HG02759 (cell line): ENCODE measurements at regions not wholly inside any gene's neighbourhood (a gene's known extent, or its start where the extent isn't known, plus 50 kb on each side); places are given as distances from the start of the nearest gene placed in this dataset.
A peak's percentile ranks its signal among the peaks of the same experiment; 100 is the strongest.
"Not testable (repeated sequence)": the region's sequence is repeated elsewhere in the genome, so short reads cannot be mapped to it uniquely, and the experiment has no call there.

ENCODE experiments used
- ATAC-seq: cut with Tn5 transposase; IDR thresholded peaks from one replicate; pipeline ENCODE4 v1.9.1; 2021; ENCODE audit warnings: mild to moderate bottlenecking, moderate library complexity; ENCODE audit not compliant: unreplicated experiment

DNA sequence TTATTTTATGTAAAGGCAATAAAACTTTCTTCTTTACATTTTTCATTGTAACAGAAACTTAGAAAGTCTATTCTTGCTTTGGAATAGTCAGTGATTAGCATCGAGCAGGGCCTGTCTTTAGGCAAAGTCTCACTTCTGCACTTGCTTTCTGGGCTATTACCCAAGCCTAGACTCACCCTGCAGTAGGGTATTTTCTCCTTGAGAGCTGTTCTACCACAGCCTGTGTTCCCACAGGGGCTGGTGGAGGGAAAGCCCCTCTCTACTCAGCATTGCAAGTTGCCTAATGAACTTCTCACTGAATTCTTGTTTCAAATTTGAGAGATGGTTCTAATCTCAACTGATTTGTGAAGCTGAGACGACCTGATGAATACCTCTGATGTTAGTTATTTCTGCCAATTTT is 111.7 kb upstream of the KLHL14 start:
- ATAC-seq: peak; percentile 96

DNA sequence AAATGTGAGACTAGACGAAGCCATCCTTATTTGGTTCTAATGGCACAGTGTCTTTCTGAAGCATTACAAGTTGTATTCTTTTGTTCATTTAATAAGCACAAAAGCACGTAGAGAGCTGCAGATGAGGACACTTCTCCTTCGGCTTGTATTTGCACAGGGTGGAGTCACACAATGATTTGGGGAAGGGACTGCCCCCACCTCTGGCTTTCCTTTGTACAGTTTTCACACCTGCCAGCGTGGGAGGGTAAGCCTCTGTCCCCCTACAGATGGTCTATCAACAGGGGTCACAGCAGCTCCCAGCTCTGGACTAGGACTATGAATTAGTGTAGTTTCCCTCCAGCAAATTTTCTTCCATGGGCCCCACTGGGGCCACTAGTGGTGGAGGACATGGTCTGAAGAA is 108.2 kb upstream of the KLHL14 start:
- ATAC-seq: no peak

DNA sequence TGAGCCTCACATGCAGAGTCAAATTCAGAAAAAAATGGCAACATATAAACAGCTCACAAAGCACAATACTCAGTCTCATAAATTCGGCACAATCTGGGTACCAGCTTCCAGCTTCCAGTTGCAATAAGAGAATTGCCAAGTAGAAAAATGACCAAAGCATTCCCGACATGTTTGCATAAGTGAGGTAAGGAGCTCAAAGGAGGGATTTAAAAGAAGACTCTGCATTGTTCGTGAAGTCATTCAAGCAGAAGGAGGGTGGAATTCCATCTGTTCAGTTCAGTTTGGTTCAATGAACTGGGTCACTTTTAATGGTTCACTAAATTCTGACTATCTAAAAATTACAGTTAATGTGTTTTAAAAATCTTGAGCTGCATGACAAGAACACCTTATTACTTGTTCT is 106.7 kb upstream of the KLHL14 start:
- no peak for ATAC-seq

DNA sequence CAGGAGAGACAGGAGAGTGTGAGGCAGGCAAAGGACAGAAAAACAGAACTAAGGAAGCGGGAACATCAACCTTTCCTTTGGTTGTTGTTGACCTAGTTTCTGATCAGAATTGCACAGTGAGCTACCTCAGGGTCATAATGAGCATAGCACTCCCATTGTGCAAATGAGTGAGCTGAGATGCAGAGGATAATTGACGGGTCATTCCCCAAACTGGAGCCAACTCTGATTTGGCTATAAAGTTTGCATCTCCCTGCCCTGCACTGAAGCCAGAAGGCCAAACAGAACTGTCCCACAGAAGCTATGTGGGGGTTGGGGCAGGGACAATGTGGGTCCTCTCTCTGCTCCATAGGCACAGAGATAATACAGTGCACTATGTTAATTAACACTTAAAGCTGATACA is 105.6 kb upstream of the KLHL14 start:
- ATAC-seq: no peak

DNA sequence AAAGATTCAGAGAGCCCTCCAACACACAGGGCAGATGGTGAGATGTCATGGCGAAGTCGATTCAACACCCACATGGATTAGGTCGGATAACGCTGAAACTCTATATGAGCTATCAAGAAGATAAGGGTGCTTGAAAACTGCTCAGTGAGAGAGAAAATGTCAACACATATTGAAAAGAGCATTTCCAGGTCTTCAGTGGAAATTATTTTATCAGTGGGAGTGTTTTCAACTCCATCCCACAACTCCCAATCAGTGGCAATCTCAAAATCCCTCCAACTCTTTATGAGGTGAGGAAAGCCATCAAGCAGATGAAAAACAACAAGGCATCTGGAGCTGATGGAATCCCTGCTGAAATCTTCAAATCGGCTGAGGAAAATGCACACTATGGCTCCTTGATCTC is 104.5 kb upstream of the KLHL14 start:
- ATAC-seq: no peak

DNA sequence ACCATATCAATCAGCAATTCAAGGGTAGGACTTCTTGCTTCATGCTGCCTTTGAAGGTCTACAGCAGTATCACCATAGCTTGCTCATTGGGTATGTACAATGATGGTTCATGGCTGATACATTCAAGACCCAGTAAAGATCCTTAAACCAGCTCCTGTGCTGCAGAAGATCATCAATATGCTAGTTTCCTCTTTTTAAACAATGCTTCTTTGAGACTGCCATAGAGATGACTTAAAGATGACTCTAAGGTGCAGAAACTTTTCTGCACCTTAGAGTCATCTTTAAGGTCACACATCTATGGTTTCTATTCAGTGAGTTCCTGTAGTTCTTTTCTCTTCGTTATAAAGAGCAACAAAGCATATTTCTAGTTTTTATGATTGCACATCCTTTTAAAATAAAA is 102.8 kb upstream of the KLHL14 start:
- no peak for ATAC-seq

DNA sequence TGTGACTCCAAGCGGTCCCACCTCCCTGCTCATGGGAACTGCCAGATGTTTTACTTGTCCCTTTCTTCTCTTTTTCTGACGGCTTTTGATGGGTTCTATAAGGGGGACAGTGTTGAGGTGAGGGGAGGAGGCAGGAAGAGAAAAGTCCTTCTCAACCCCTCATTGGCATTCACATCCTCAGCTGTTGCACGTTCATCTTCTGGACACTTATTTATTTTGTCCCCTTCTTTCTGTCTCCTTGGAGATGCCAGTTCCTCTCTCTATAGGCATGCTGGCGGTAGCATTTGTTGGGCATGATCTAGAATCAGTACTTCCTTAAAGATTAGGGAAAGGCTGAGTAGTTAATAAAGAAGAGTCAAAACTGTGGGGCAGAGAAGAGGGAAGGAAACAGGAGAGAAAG is 99.0 kb upstream of the KLHL14 start:
- no peak for ATAC-seq

DNA sequence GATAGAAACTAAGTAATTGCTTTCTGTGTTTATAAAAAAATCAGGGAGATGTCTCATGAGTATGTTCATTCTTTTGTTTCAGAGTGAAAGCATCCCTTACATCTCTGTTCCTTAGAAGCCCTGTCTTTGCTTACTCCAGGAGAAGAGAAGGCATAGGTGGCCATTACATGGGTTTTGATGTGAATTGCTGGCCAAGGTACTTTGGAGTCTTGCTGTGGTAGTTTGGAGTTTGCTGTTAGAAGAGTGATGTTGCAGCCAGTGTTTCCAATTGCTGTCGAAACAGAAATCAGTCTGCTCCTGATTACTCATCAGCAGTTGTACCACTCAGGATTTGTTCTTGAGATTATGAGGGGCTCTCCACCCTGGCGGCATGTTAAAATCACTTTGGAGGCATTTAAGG is 97.8 kb upstream of the KLHL14 start:
- ATAC-seq: no peak

DNA sequence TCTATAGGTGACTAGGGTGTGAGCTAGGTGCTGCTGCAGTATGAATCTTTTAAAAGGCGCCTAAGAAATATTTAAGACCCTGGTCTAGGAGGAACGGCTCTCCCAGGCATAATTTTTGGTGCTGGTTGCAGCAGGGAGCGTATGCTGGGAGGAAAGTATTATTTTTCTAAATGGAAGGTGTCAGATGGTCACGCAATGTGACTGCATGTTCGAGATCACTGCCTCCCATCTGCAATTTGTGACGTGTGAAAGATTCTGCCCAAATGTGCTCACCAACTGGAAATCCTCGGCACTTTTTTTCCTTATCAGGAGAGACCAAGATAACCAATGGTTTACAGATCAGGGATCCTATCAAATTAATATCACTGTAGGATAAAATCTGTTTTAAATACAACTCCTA is 95.6 kb upstream of the KLHL14 start:
- no peak for ATAC-seq

DNA sequence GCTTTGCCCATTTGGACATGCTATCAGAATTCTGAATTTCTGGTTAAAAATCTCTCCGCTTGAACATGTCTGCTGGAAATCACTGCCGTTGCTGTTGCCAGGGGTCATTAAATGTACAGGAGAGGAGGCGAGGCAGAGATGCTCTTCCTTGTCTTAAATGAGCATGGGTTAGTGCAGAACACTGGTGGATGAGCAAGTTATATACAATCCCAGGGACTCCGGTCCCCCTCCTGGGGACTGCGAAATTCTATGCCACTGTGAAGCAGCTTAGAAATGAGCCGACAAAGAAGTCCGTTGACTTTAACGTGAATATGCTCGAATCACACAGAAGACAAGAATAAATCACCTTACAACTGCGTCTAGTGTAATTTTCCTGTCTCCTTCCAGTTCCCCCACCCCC is 95.1 kb upstream of the KLHL14 start:
- ATAC-seq: no peak

DNA sequence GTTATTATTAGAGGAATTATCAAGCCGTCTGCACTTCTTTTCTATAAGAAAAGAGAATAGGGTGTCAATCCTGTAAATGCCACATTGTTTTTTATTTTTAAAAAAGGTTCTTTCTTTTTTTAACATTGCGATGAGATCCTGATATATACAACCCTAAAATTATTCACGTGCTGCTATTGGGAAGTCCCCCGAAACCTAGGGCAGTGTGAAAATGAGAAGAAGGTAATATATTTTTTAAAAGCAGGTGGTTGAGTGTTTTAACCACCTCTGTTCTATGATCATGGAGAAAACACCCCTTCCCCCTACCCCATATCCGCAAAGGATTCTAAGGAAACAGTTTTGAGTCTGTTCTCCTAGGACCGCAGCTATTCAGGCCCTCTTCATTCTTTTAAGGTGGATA is 94.5 kb upstream of the KLHL14 start:
- no peak for ATAC-seq

DNA sequence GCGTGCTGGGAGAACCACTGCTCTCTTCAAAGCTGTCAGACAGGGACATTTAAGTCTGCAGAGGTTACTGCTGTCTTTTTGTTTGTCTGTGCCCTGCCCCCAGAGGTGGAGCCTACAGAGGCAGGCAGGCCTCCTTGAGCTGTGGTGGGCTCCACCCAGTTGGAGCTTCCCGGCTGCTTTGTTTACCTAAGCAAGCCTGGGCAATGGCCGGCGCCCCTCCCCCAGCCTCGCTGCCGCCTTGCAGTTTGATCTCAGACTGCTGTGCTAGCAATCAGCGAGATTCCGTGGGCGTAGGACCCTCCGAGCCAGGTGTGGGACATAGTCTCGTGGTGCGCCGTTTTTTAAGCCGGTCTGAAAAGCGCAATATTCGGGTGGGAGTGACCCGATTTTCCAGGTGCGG is 89.2 kb upstream of the KLHL14 start:
- ATAC-seq: not testable (repeated sequence)

DNA sequence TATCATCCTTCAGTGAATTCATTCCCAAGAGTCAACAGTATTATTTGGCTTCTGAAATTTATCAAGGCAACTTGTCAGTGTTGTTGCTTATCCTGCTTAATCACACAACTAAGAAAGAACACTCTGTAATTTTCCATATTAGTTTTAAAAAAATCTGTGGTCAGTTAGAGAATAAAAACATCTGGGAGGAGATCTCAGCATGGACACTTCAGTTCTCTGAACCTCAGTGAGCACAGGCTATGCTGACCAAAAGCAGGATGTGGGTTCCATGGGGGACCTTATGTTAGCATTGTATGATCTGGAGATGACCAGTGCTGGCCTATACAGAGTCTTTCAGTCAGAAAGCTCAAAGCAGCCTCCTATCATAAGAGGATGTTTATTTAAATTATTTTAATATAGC is 79.1 kb upstream of the KLHL14 start:
- ATAC-seq: no peak

DNA sequence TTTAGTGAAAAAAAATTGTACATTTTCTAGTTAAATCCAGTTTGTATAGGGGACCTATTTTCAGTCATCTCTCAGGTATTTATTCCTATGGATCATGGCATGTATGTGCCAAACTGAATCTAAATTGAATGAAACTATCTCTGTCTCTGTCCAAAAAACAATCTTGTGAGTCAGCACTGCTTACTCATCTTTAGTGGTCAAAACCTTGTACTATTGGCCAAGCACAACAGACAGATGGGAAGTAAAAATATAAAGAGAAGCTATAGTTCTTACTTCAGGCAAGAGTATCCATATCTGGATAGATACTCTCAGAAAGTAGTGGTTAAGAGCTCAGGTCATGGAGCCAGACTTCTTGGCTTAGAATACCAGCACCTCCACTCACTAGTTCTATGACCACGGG is 76.0 kb upstream of the KLHL14 start:
- ATAC-seq: no peak

DNA sequence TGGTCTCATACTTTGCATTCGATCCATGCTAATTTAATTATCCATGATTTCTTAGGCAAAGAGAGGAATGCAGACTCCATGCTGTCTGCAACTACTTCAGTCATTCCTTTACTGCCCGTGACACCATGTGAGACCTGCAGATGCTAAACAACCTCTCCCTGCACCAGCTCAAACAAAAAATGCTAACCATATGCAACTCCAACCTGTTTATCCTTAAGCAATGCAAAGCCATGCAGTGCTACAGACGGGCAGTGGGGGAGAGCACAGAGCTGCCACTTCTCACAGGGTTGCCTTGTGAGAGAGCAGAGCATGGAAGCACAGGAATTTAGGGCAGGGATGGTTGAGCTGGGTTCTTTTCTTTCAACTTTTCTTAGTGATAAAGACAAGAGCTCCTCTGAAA is 74.9 kb upstream of the KLHL14 start:
- no peak for ATAC-seq

DNA sequence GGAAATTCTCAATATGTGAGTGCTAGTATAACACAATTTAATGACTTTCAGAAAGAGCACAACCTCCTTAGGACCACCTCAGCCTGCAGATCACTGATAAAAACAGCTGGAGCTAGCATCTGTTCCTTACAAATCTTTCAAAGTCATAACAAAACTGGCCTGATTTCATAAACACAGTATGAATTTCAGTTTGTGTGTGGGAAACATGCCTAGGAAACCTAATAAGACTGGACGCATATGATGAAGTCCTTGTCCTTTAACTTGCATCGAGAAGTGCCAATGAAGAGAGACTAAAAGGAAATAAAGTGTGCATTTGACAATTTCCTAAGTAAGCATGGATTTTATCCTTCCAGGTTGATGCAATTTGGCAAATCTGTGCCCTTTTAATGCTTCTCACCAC is 74.1 kb upstream of the KLHL14 start:
- ATAC-seq: no peak

DNA sequence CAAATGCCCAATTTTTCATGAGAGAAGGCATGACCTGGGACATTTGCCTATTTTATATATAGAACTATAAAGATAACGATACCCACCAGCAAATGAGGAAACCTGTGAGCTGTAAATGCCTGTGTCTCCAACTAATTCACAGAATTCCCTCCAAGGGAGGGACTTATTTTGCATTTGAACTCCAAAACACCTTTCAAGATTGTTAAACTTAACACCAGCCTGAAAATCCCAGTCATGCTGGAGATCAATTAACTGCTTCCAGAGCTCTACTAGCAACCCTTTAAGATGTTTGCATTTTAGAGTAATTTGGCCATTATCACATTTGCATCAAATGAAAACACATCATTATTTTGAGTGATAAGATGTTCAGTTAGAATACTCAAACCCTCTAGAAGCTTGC is 68.1 kb upstream of the KLHL14 start:
- ATAC-seq: no peak

DNA sequence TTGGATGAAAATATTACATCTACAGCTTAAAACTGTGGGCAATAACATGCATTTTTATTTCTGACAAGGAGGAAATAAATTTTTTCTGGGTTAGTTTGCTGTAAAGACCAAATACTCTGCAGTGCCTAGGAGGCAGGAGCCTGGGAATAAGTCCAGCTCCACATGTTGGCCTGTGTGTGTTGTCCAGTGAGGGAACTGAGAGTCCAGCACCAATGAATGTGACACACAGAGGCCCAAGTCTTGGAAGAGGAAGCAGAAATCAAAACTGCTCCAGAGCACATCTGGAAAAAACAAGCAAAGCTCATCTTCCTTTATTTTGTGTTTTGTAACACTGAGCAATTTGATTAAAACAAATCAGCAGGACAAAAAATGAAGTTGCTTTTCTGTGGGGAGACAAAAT is 63.1 kb upstream of the KLHL14 start:
- ATAC-seq: no peak

DNA sequence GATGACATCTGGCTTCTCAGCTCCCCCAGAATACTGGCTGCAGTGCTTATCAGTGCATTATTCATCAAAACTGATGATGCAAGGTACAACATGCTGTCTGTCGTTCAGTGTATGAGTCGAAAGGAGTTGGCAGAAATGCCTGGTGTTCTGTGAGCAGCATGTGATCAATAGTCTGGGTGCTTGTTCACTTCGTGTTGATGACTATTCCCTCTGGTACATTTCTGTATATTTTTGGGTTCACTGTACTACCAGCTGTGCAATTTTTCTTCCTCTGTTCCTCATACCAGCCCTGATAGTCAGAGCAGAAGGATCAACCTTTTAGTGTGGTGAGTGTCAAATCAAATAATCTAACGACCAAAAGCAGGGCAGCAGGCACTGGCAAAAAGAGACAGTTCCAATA is 59.0 kb upstream of the KLHL14 start:
- ATAC-seq: no peak

DNA sequence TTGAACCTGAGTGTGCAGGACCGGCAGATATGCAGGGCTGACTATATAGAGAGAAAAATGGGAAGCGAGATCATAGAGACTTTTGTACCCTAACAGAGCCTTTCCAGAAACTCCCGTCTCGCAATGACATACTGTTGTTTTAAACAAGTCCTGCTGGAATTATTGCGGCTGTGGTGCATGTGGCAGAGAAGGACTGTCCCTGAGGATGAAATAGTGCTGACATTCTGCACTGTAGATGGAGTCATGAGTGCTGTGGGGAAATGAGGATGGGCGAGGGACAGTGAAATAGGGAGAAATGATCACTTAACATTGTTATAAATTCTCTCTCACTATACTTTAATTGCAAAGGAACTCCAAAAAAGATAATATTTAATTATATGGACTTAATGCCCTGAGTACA is 50.4 kb upstream of the KLHL14 start:
- ATAC-seq: no peak
